GM23338 (cell line): ENCODE measurements at regions not wholly inside any gene's neighbourhood (a gene's known extent, or its start where the extent isn't known, plus 50 kb on each side); places are given as distances from the start of the nearest gene placed in this dataset.

Source experiments
- ATAC-seq: fragments of 200-7000 bp; cut with Tn5 transposase; 3 replicates; pipeline ENCODE4 v1.9.1; 2020
- DNase-seq: peaks from one replicate; pipeline ENCODE4 v3.0.0-alpha.2; 2015; ENCODE audit warnings: low spot score
- H2AFZ ChIP-seq: fragments of 200-600 bp; sonication (generic); 2 replicates; pipeline ENCODE4 v1.8.0; 2016; ENCODE audit warnings: antibody characterized with exemption, mild to moderate bottlenecking, moderate library complexity
- H3F3A ChIP-seq: fragments of 200-600 bp; sonication (generic); replicated peaks from 2 replicates; pipeline ENCODE4 v1.8.0; 2017; ENCODE audit warnings: antibody characterized with exemption, mixed run types, low read depth
- H3K27ac ChIP-seq: fragments of 200-600 bp; sonication (generic); 2 replicates; pipeline ENCODE4 v1.6.1; 2016; ENCODE audit warnings: low read depth
- H3K27me3 ChIP-seq: fragments of 200-600 bp; sonication (generic); 2 replicates; pipeline ENCODE4 v1.8.0; 2016; ENCODE audit warnings: mild to moderate bottlenecking, mixed run types, moderate library complexity; ENCODE audit not compliant: insufficient read depth
- H3K36me3 ChIP-seq: fragments of 200-600 bp; sonication (generic); 2 replicates; pipeline ENCODE4 v1.8.0; 2016; ENCODE audit warnings: mild to moderate bottlenecking; ENCODE audit not compliant: insufficient read depth
- H3K4me1 ChIP-seq: fragments of 200-600 bp; sonication (generic); 2 replicates; pipeline ENCODE4 v1.8.0; 2016; ENCODE audit warnings: mild to moderate bottlenecking, moderate library complexity; ENCODE audit not compliant: insufficient read depth
- H3K4me2 ChIP-seq: fragments of 200-600 bp; sonication (generic); 2 replicates; pipeline ENCODE4 v1.7.1; 2017; ENCODE audit warnings: mixed run types
- H3K4me3 ChIP-seq: fragments of 200-600 bp; sonication (generic); 2 replicates; pipeline ENCODE4 v1.6.1; 2016; ENCODE audit warnings: mixed run types
- H3K79me2 ChIP-seq: fragments of 200-600 bp; sonication (generic); replicated peaks from 2 replicates; pipeline ENCODE4 v1.8.0; 2017; ENCODE audit warnings: mild to moderate bottlenecking; ENCODE audit not compliant: insufficient read depth
- H3K9me2 ChIP-seq: fragments of 200-600 bp; sonication (generic); 2 replicates; pipeline ENCODE4 v1.8.0; 2017; ENCODE audit not compliant: insufficient read depth
- H4K20me1 ChIP-seq: fragments of 200-600 bp; sonication (generic); replicated peaks from 2 replicates; pipeline ENCODE4 v1.8.0; 2017; ENCODE audit warnings: mild to moderate bottlenecking; ENCODE audit not compliant: insufficient read depth
- H3K27ac Mint-ChIP-seq: 2 replicates; pipeline ENCODE4 v1.8.0; 2020; ENCODE audit warnings: inconsistent platforms, mild to moderate bottlenecking, moderate library complexity, mixed read lengths
- H3K27me3 Mint-ChIP-seq: 3 replicates; pipeline ENCODE4 v1.8.0; 2022; ENCODE audit warnings: low read depth, mild to moderate bottlenecking, moderate library complexity, mixed read lengths, inconsistent platforms; ENCODE audit not compliant: insufficient read depth, poor library complexity
- H3K36me3 Mint-ChIP-seq: 3 replicates; pipeline ENCODE4 v1.8.0; 2021; ENCODE audit warnings: low read depth, mild to moderate bottlenecking, inconsistent platforms, moderate library complexity, mixed read lengths
- H3K4me1 Mint-ChIP-seq: 3 replicates; pipeline ENCODE4 v1.8.0; 2020; ENCODE audit warnings: mild to moderate bottlenecking, inconsistent platforms, mixed read lengths
- H3K4me3 Mint-ChIP-seq: 3 replicates; pipeline ENCODE4 v1.8.0; 2021; ENCODE audit warnings: moderate library complexity, mild to moderate bottlenecking, inconsistent platforms, mixed read lengths
- H3K9me3 Mint-ChIP-seq: 3 replicates; pipeline ENCODE4 v1.8.0; 2020; ENCODE audit warnings: moderate library complexity, mild to moderate bottlenecking, inconsistent platforms, mixed read lengths
- CTCF ChIP-seq, 2 experiments: fragments of 200-600 bp in 1 of 2; sonication (generic) in 1 of 2; conservative IDR thresholded peaks; 2 replicates each; pipeline versions ENCODE4 v1.5.1 to v1.6.1; 2016 to 2017; ENCODE audit warnings: antibody characterized with exemption in 2 of 2, low read depth in 2 of 2, mild to moderate bottlenecking in 2 of 2, moderate library complexity in 1 of 2
- ETS1 ChIP-seq: IDR thresholded peaks from 2 replicates; pipeline ENCODE4 v1.6.1; 2016; ENCODE audit warnings: antibody characterized with exemption
- EZH2phosphoT487 ChIP-seq: fragments of 200-600 bp; sonication (generic); IDR thresholded peaks from one replicate; pipeline ENCODE4 v1.8.1; 2018; ENCODE audit warnings: antibody characterized with exemption; ENCODE audit not compliant: unreplicated experiment
- NANOG ChIP-seq: IDR thresholded peaks from 2 replicates; pipeline ENCODE4 v1.6.1; 2016; ENCODE audit warnings: antibody characterized with exemption, borderline replicate concordance
- REST ChIP-seq: IDR thresholded peaks from one replicate; pipeline ENCODE4 v1.6.1; 2018; ENCODE audit warnings: antibody characterized with exemption; ENCODE audit not compliant: unreplicated experiment
- STAT1 ChIP-seq: IDR thresholded peaks from one replicate; pipeline ENCODE4 v1.6.1; 2016; ENCODE audit warnings: antibody characterized with exemption; ENCODE audit not compliant: unreplicated experiment
- ZNF114 ChIP-seq: fragments of 250-450 bp; sonication (Bioruptor Pico); IDR thresholded peaks from 2 replicates; pipeline ENCODE4 v1.5.0; 2020; ENCODE audit warnings: mild to moderate bottlenecking, moderate library complexity
- ZNF331 ChIP-seq: fragments of 250-450 bp; sonication (Bioruptor Pico); IDR thresholded peaks from 2 replicates; pipeline ENCODE4 v1.5.0; 2020; ENCODE audit warnings: low read depth, mild to moderate bottlenecking, moderate library complexity
- ZNF462 ChIP-seq: fragments of 250-450 bp; sonication (Bioruptor Pico); IDR thresholded peaks from 2 replicates; pipeline ENCODE4 v1.5.0; 2020; ENCODE audit warnings: mild to moderate bottlenecking, moderate library complexity

- DNase-seq = peak; percentile 26
Measured at GRCh38 chr20:51864967-51865366, 62.6 kb upstream of the SALL4 start.

More at GRCh38 chr20:51864967-51865366, 62.6 kb upstream of the SALL4 start:
- no peak for TF ChIP-seq NANOG
- TF ChIP-seq ETS1 = no peak
- TF ChIP-seq ZNF462 (CRISPR knock-in tag) = no peak
- TF ChIP-seq ZNF331 (CRISPR knock-in tag) = no peak
- no peak for TF ChIP-seq EZH2phosphoT487
- TF ChIP-seq CTCF (conservative IDR thresholded peaks at IDR 0.05; ENCODE audit: low read depth in 2 of 2) = peak in 1 of 2 experiments; percentile 46; a peak in 2 of 4 replicates
- TF ChIP-seq STAT1 = no peak
- no peak for TF ChIP-seq REST
- no peak for TF ChIP-seq ZNF114 (CRISPR knock-in tag)
- Histone ChIP-seq H3F3A (no peaks in the 10 kb centered on the region), H3K4me1 (no peaks in the 10 kb centered on the region), H3K36me3 (no peaks in the 10 kb centered on the region), H4K20me1 (no peaks in the 10 kb centered on the region), H3K4me3 (no peak overlapping the region), H2AFZ (no peak overlapping the region), H3K27ac (no peak overlapping the region), H3K27me3 (no peaks in the 10 kb centered on the region), H3K9me2 (no peaks in the 10 kb centered on the region), H3K79me2 (no peaks in the 10 kb centered on the region), H3K4me2 (no peak overlapping the region)
- Mint-ChIP-seq H3K36me3 (no peaks in the 10 kb centered on the region), H3K27ac (no peak overlapping the region), H3K27me3 (peaks cover 7% of the 10 kb centered on the region), H3K9me3 (no peaks in the 10 kb centered on the region), H3K4me1 (peaks cover 12% of the 10 kb centered on the region), H3K4me3 (no peak overlapping the region)
- peak; percentile 69 for ATAC-seq
